Upper lobe of left lung (tissue), 6 donors: ENCODE measurements at regions not wholly inside any gene's neighbourhood (a gene's known extent, or its start where the extent isn't known, plus 50 kb on each side); places are given as distances from the start of the nearest gene placed in this dataset.
"Not testable (repeated sequence)": the region's sequence is repeated elsewhere in the genome, so short reads cannot be mapped to it uniquely, and the experiment has no call there.

Source experiments
- ATAC-seq, 2 donors: fragments of 200-7000 bp; cut with Tn5 transposase; one replicate each; pipeline ENCODE4 v1.9.1; 2022; ENCODE audit warnings: mild to moderate bottlenecking in 2 of 2, moderate library complexity in 2 of 2; ENCODE audit not compliant: low FRiP score in 2 of 2
- DNase-seq, 2 donors: peaks; one replicate each; pipeline ENCODE4 v3.0.0-alpha.2; 2019 to 2020
- H3K27ac ChIP-seq, 4 donors: fragments of 200-600 bp; sonication (generic); one replicate each; pipeline ENCODE4 v1.5.1; 2016 to 2019
- H3K27me3 ChIP-seq, 4 donors: fragments of 200-600 bp; sonication (generic); one replicate each; pipeline ENCODE4 v1.5.1; 2017 to 2019
- H3K36me3 ChIP-seq, 4 donors: fragments of 200-600 bp; sonication (generic); one replicate each; pipeline ENCODE4 v1.5.1; 2016 to 2019
- H3K4me1 ChIP-seq, 4 donors: fragments of 200-600 bp; sonication (generic); one replicate each; pipeline ENCODE4 v1.5.1; 2018 to 2019
- H3K4me3 ChIP-seq, 4 donors: fragments of 200-600 bp; sonication (generic); one replicate each; pipeline ENCODE4 v1.5.1; 2017 to 2019; ENCODE audit warnings: mild to moderate bottlenecking in 2 of 4, moderate library complexity in 1 of 4
- H3K9me3 ChIP-seq, 4 donors: fragments of 200-600 bp; sonication (generic); one replicate each; pipeline ENCODE4 v1.5.1; 2018 to 2019
- CTCF ChIP-seq, 6 experiments: fragments of 450-650 bp in 4 of 6; fragments of 200-600 bp in 2 of 6; sonication (generic) in 2 of 6; IDR thresholded peaks; one replicate each; pipeline ENCODE4 v1.5.1; 2016 to 2019; ENCODE audit warnings: antibody characterized with exemption in 6 of 6
- EP300 ChIP-seq, 4 donors: sonication (generic); formaldehyde crosslinking; IDR thresholded peaks; one replicate each; pipeline ENCODE4 v1.5.1; 2017; ENCODE audit warnings: antibody characterized with exemption in 4 of 4, control low read depth in 2 of 4
- POLR2A ChIP-seq, 4 donors: fragments of 450-650 bp; IDR thresholded peaks; one replicate each; pipeline ENCODE4 v1.5.1; 2016 to 2017; ENCODE audit warnings: antibody characterized with exemption in 4 of 4, mild to moderate bottlenecking in 2 of 4
- POLR2AphosphoS5 ChIP-seq, 2 donors: sonication (generic); formaldehyde crosslinking; IDR thresholded peaks; one replicate each; pipeline ENCODE4 v1.5.1; 2017; ENCODE audit warnings: antibody characterized with exemption in 2 of 2
- WGBS, 2 donors: methylation state at CpG; one replicate each; pipeline ENCODE4 v1.1.5; 2017 to 2018; 5-methylcytosine and 5-hydroxymethylcytosine counted together
- donor health status: DM: no; HTN: no; CAD: no; lungs with moderate emphysema.
- donor health status: DM: no; HTN: yes; CAD: no; lungs with severe emphysema.

- Histone ChIP-seq H3K4me3 (no peak overlapping the region), H3K9me3 (no peaks in the 10 kb centered on the region), H3K4me1 (no peaks in the 10 kb centered on the region), H3K27me3 (no peaks in the 10 kb centered on the region), H3K36me3 (no peaks in the 10 kb centered on the region), H3K27ac (no peak overlapping the region)
- ATAC-seq (no peak), DNase-seq (no peak)
- 90 to 91% methylated on average over 5 of the region's 5 CpGs for WGBS, 2 donors
- TF ChIP-seq EP300 (IDR thresholded peaks at IDR 0.05) (no peak), POLR2A (IDR thresholded peaks at IDR 0.05) (no peak), POLR2AphosphoS5 (IDR thresholded peaks at IDR 0.05) (no peak), CTCF (IDR thresholded peaks at IDR 0.05) (no peak)
Measured at GRCh38 chr4:131584587-131584986, 1564.5 kb upstream of the PCDH10 start.

GRCh38 chr4:131595140-131595539 lies 1554.0 kb upstream of the PCDH10 start:
- Histone ChIP-seq H3K27ac (no peak overlapping the region), H3K9me3 (no peaks in the 10 kb centered on the region), H3K27me3 (no peaks in the 10 kb centered on the region), H3K4me3 (no peak overlapping the region), H3K36me3 (no peaks in the 10 kb centered on the region), H3K4me1 (no peaks in the 10 kb centered on the region)
- ATAC-seq (no peak), DNase-seq (no peak)
- WGBS, 2 donors: 88 to 97% methylated on average over 2 of the region's 2 CpGs
- no peak for TF ChIP-seq CTCF (IDR thresholded peaks at IDR 0.05)
- no peak for TF ChIP-seq POLR2AphosphoS5 (IDR thresholded peaks at IDR 0.05)
- no peak for TF ChIP-seq EP300 (IDR thresholded peaks at IDR 0.05)
- TF ChIP-seq POLR2A (IDR thresholded peaks at IDR 0.05): no peak

- Histone ChIP-seq H3K36me3 (no peaks in the 10 kb centered on the region), H3K4me1 (no peaks in the 10 kb centered on the region), H3K9me3 (no peaks in the 10 kb centered on the region), H3K27ac (no peak overlapping the region), H3K27me3 (no peaks in the 10 kb centered on the region), H3K4me3 (no peak overlapping the region)
- TF ChIP-seq EP300 (IDR thresholded peaks at IDR 0.05) (no peak), POLR2AphosphoS5 (IDR thresholded peaks at IDR 0.05) (no peak), POLR2A (IDR thresholded peaks at IDR 0.05) (no peak), CTCF (IDR thresholded peaks at IDR 0.05) (no peak)
- WGBS, 2 donors: 34 to 37% methylated on average over 1 of the region's 1 CpG
- DNase-seq: no peak
- no peak for ATAC-seq
Measured at GRCh38 chr4:131603705-131604104, 1545.4 kb upstream of the PCDH10 start.

- DNase-seq (no peak), ATAC-seq (no peak)
- Histone ChIP-seq H3K4me3 (no peak overlapping the region), H3K27ac (no peak overlapping the region), H3K36me3 (no peaks in the 10 kb centered on the region), H3K9me3 (no peaks in the 10 kb centered on the region), H3K4me1 (no peaks in the 10 kb centered on the region), H3K27me3 (no peaks in the 10 kb centered on the region)
- TF ChIP-seq POLR2AphosphoS5 (IDR thresholded peaks at IDR 0.05) (no peak), EP300 (IDR thresholded peaks at IDR 0.05) (no peak), POLR2A (IDR thresholded peaks at IDR 0.05) (no peak), CTCF (IDR thresholded peaks at IDR 0.05) (no peak)
Measured at GRCh38 chr4:131609039-131609438, 1540.1 kb upstream of the PCDH10 start.

- not testable (repeated sequence) for H3K27ac ChIP-seq, H3K4me1 ChIP-seq, DNase-seq, H3K27me3 ChIP-seq, H3K36me3 ChIP-seq, H3K9me3 ChIP-seq, ATAC-seq, H3K4me3 ChIP-seq
- 71 to 75% methylated on average over 1 of the region's 1 CpG for WGBS, 2 donors
Measured at GRCh38 chr4:131610517-131610916, 1538.6 kb upstream of the PCDH10 start.
